Neural cell (in vitro differentiated cells): ENCODE measurements at regions not wholly inside any gene's neighbourhood (a gene's known extent, or its start where the extent isn't known, plus 50 kb on each side); places are given as distances from the start of the nearest gene placed in this dataset.

Experiments
- H2AFZ ChIP-seq: fragments of 200-600, 300-800 bp; sonication (generic), shearing (Covaris generic); 2 replicates; pipeline ENCODE4 v1.6.0; 2014; ENCODE audit warnings: low read depth, mild to moderate bottlenecking, antibody characterized with exemption, low read length, moderate library complexity
- H3F3A ChIP-seq: fragments of 200-600 bp; shearing (Covaris generic); 2 replicates; pipeline ENCODE4 v1.6.1; 2016; ENCODE audit warnings: mild to moderate bottlenecking, moderate library complexity, mixed read lengths, antibody characterized with exemption, low read length; ENCODE audit not compliant: insufficient read depth, poor library complexity, severe bottlenecking
- H3K27ac ChIP-seq: fragments of 200-600, 300-800 bp; sonication (generic), shearing (Covaris generic); 2 replicates; pipeline ENCODE4 v1.5.1; 2014; ENCODE audit warnings: mild to moderate bottlenecking, low read length, moderate library complexity
- H3K27me3 ChIP-seq: fragments of 300-800, 200-600 bp; sonication (generic), shearing (Covaris generic); 2 replicates; pipeline ENCODE4 v1.6.0; 2014; ENCODE audit warnings: mild to moderate bottlenecking, low read depth, low read length, moderate library complexity; ENCODE audit not compliant: insufficient read depth
- H3K36me3 ChIP-seq: fragments of 300-800, 200-600 bp; sonication (generic), shearing (Covaris generic); 2 replicates; pipeline ENCODE4 v1.5.1; 2014; ENCODE audit warnings: mild to moderate bottlenecking, antibody characterized with exemption, low read length, moderate library complexity; ENCODE audit not compliant: insufficient read depth
- H3K4me2 ChIP-seq: fragments of 300-800, 200-600 bp; sonication (generic), shearing (Covaris generic); 2 replicates; pipeline ENCODE4 v1.6.0; 2014; ENCODE audit warnings: mild to moderate bottlenecking, low read length
- H3K4me3 ChIP-seq: fragments of 300-800, 200-600 bp; sonication (generic), shearing (Covaris generic); 2 replicates; pipeline ENCODE4 v1.5.1; 2014; ENCODE audit warnings: mild to moderate bottlenecking, low read length, moderate library complexity
- H3K79me2 ChIP-seq: fragments of 200-600 bp; shearing (Covaris generic); replicated peaks from 2 replicates; pipeline ENCODE4 v1.6.0; 2014; ENCODE audit warnings: mild to moderate bottlenecking, low read length, moderate library complexity; ENCODE audit not compliant: insufficient read depth
- H3K9ac ChIP-seq: fragments of 300-800, 200-600 bp; sonication (generic), shearing (Covaris generic); 2 replicates; pipeline ENCODE4 v1.6.1; 2016; ENCODE audit warnings: mild to moderate bottlenecking, low read length, mixed read lengths
- H3K9me2 ChIP-seq: fragments of 200-600 bp; shearing (Covaris generic); 2 replicates; pipeline ENCODE4 v1.6.1; 2016; ENCODE audit warnings: mild to moderate bottlenecking, low read length, mixed read lengths; ENCODE audit not compliant: insufficient read depth
- H3K9me3 ChIP-seq: fragments of 200-600, 300-800 bp; sonication (generic), shearing (Covaris generic); 2 replicates; pipeline ENCODE4 v1.6.1; 2016; ENCODE audit warnings: mild to moderate bottlenecking, mixed run types, low read length, moderate library complexity, mixed read lengths
- H4K20me1 ChIP-seq: fragments of 200-600 bp; shearing (Covaris generic); 2 replicates; pipeline ENCODE4 v1.6.1; 2016; ENCODE audit warnings: mild to moderate bottlenecking, mixed run types; ENCODE audit not compliant: insufficient read depth
- EP300 ChIP-seq: fragments of 450-650 bp; conservative IDR thresholded peaks from 2 replicates; pipeline ENCODE4 v1.6.1; 2014; ENCODE audit warnings: antibody characterized with exemption, mild to moderate bottlenecking, moderate library complexity; ENCODE audit not compliant: poor library complexity, severe bottlenecking
- EZH2 ChIP-seq: fragments of 200-600, 300-800 bp; shearing (Covaris generic), sonication (generic); IDR thresholded peaks from 2 replicates; pipeline ENCODE4 v1.6.1; 2014; ENCODE audit warnings: antibody characterized with exemption, low read length, borderline replicate concordance, mild to moderate bottlenecking; ENCODE audit not compliant: insufficient read depth, poor library complexity, severe bottlenecking
- MXI1 ChIP-seq: fragments of 450-650 bp; conservative IDR thresholded peaks from 2 replicates; pipeline ENCODE4 v1.6.1; 2014; ENCODE audit warnings: antibody characterized with exemption, mild to moderate bottlenecking; ENCODE audit not compliant: poor library complexity, severe bottlenecking
- POLR2AphosphoS5 ChIP-seq: IDR thresholded peaks from 2 replicates; pipeline ENCODE4 v1.6.1; 2012
- RAD21 ChIP-seq: fragments of 450-650 bp; conservative IDR thresholded peaks from 2 replicates; pipeline ENCODE4 v1.6.1; 2014; ENCODE audit warnings: antibody characterized with exemption, mild to moderate bottlenecking, moderate library complexity
- SMC3 ChIP-seq: fragments of 450-650 bp; conservative IDR thresholded peaks from 2 replicates; pipeline ENCODE4 v1.6.1; 2014; ENCODE audit warnings: antibody characterized with exemption, mild to moderate bottlenecking, moderate library complexity; ENCODE audit not compliant: poor library complexity
- TAF1 ChIP-seq: IDR thresholded peaks from 2 replicates; pipeline ENCODE4 v1.6.1; 2012; ENCODE audit warnings: low read depth
- TF ChIP-seq, protein P1 (sequence below): fragments of 450-650 bp; IDR thresholded peaks from 2 replicates; pipeline ENCODE4 v1.5.1; 2014; ENCODE audit warnings: antibody characterized with exemption, mild to moderate bottlenecking, moderate library complexity; ENCODE audit not compliant: poor library complexity, severe bottlenecking
- TF ChIP-seq, protein P2 (sequence below): IDR thresholded peaks from 2 replicates; pipeline ENCODE4 v1.6.1; 2012; ENCODE audit warnings: borderline replicate concordance

DNA sequence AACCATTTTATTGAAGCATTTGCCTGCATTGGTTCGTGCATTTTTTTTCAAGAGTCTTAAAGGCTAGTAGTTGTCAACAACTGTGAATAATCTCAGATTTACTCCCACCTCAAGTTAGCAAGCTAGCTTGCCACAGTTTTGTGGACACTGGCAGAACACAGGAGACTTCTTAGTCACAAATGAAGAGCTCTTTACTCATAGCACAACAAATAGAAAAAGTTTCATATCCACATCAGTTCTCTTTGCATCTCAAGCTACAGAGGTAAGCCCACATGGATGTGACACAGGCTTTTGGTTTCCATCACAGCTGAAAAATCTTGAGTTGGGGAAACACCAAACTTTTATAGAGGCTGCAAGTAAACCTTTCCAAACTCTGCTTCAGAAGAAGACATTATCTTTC lies 2315.7 kb upstream of the TENM3 start:
- TF ChIP-seq, protein P1, sequence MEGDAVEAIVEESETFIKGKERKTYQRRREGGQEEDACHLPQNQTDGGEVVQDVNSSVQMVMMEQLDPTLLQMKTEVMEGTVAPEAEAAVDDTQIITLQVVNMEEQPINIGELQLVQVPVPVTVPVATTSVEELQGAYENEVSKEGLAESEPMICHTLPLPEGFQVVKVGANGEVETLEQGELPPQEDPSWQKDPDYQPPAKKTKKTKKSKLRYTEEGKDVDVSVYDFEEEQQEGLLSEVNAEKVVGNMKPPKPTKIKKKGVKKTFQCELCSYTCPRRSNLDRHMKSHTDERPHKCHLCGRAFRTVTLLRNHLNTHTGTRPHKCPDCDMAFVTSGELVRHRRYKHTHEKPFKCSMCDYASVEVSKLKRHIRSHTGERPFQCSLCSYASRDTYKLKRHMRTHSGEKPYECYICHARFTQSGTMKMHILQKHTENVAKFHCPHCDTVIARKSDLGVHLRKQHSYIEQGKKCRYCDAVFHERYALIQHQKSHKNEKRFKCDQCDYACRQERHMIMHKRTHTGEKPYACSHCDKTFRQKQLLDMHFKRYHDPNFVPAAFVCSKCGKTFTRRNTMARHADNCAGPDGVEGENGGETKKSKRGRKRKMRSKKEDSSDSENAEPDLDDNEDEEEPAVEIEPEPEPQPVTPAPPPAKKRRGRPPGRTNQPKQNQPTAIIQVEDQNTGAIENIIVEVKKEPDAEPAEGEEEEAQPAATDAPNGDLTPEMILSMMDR, result no peak
- TF ChIP-seq, protein P2, sequence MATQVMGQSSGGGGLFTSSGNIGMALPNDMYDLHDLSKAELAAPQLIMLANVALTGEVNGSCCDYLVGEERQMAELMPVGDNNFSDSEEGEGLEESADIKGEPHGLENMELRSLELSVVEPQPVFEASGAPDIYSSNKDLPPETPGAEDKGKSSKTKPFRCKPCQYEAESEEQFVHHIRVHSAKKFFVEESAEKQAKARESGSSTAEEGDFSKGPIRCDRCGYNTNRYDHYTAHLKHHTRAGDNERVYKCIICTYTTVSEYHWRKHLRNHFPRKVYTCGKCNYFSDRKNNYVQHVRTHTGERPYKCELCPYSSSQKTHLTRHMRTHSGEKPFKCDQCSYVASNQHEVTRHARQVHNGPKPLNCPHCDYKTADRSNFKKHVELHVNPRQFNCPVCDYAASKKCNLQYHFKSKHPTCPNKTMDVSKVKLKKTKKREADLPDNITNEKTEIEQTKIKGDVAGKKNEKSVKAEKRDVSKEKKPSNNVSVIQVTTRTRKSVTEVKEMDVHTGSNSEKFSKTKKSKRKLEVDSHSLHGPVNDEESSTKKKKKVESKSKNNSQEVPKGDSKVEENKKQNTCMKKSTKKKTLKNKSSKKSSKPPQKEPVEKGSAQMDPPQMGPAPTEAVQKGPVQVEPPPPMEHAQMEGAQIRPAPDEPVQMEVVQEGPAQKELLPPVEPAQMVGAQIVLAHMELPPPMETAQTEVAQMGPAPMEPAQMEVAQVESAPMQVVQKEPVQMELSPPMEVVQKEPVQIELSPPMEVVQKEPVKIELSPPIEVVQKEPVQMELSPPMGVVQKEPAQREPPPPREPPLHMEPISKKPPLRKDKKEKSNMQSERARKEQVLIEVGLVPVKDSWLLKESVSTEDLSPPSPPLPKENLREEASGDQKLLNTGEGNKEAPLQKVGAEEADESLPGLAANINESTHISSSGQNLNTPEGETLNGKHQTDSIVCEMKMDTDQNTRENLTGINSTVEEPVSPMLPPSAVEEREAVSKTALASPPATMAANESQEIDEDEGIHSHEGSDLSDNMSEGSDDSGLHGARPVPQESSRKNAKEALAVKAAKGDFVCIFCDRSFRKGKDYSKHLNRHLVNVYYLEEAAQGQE, result no peak
- TF ChIP-seq POLR2AphosphoS5, result no peak
- TF ChIP-seq SMC3, result no peak
- no peak for TF ChIP-seq RAD21
- no peak for TF ChIP-seq EZH2
- no peak for TF ChIP-seq TAF1
- no peak for TF ChIP-seq MXI1
- no peak for TF ChIP-seq EP300
- H3K4me2 ChIP-seq, result no peak overlapping the region
- H3K9me2 ChIP-seq, result no peaks in the 10 kb centered on the region
- H3K27me3 ChIP-seq, result no peaks in the 10 kb centered on the region
- no peak overlapping the region for H2AFZ ChIP-seq
- H3F3A ChIP-seq, result no peaks in the 10 kb centered on the region
- H3K4me3 ChIP-seq, result no peak overlapping the region
- no peaks in the 10 kb centered on the region for H3K9me3 ChIP-seq
- H3K36me3 ChIP-seq, result no peaks in the 10 kb centered on the region
- H3K79me2 ChIP-seq, result no peaks in the 10 kb centered on the region
- no peaks in the 10 kb centered on the region for H4K20me1 ChIP-seq
- H3K9ac ChIP-seq, result no peak overlapping the region
- H3K27ac ChIP-seq, result no peak overlapping the region

DNA sequence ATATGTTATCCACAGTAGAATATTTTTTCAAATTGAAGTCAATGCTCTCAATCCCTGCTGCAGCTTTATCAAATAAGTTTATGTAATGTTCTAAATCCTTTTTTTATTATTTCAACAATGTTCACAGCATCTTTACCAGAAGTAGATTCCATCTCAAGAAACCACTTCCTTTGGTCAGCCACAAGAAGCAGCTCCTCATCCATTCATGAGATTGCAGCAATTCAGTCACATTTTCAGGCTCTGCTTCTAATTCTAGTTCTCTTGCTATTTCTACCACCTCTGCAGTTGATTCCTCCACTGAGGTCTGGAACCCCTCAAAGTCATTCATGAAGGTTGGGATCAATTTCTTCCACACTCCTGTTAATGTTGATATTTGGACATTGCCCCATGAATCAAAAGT lies 2301.3 kb upstream of the TENM3 start:
- H3K9ac ChIP-seq, result no peak overlapping the region
- H3K4me3 ChIP-seq, result no peak overlapping the region
- H3K9me3 ChIP-seq, result no peaks in the 10 kb centered on the region
- no peaks in the 10 kb centered on the region for H3K27me3 ChIP-seq
- H3K9me2 ChIP-seq, result no peaks in the 10 kb centered on the region
- no peak for TF ChIP-seq EZH2
- TF ChIP-seq MXI1, result no peak
- TF ChIP-seq SMC3, result no peak
- TF ChIP-seq EP300, result no peak
- TF ChIP-seq TAF1, result no peak
- TF ChIP-seq, protein P1, result no peak
- TF ChIP-seq RAD21, result no peak
- TF ChIP-seq, protein P2, result no peak
- no peak for TF ChIP-seq POLR2AphosphoS5
- no peaks in the 10 kb centered on the region for H3K79me2 ChIP-seq
- H3K27ac ChIP-seq, result no peak overlapping the region
- H2AFZ ChIP-seq, result no peak overlapping the region
- H3F3A ChIP-seq, result no peaks in the 10 kb centered on the region
- no peaks in the 10 kb centered on the region for H4K20me1 ChIP-seq
- no peak overlapping the region for H3K4me2 ChIP-seq
- no peaks in the 10 kb centered on the region for H3K36me3 ChIP-seq
